ENCODE measurements at regions not wholly inside any gene's neighbourhood (a gene's known extent, or its start where the extent isn't known, plus 50 kb on each side); places are given as distances from the start of the nearest gene placed in this dataset.

DNA sequence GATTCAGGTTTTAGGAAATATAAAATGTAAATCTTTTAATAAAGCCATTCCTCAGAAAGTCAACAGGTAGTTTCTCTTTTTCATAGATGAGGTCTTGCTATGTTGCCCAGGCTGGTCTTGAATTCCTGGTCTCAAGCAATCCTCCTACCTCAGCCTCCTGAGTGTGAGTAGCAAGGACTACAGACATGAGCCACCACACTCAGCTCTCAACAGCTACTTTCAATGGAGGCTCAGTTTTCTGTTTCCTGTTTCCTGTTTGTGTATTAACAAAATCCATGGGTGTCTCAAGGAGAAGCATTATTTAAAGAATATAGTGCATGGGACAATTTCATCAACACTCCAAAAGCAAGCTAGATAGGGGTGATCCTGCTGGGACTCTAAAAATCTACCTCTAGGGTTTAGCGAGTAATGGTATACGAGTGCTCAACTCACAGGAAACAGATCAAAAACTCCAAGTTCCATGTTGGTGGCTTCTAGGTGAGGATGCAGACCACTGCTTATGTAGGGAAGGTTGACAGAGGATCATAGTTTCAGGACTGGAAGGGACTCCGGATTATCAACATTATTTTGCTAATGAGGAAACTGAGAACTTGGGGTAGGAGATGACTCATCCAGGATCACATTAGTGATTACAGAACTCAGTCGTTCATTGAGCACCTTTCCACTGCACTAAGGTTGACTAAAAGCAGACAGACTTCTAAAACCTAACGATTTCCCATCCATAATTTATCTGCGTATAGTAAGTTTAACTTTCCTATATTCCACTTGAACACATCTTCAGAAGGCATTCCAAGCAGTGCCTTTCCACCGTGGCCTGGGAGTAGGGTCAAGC, 61.7 kb upstream of the WIPF1 start:
- TF ChIP-seq EZH2phosphoT487 (IDR thresholded peaks at IDR 0.05; ENCODE audit: borderline replicate concordance, low read depth) (no peak), NRF1 (IDR thresholded peaks at IDR 0.05; ENCODE audit: low read depth, low read length) (no peak), RFX5 (IDR thresholded peaks at IDR 0.05; ENCODE audit: low read length) (no peak), CTCF (IDR thresholded peaks at IDR 0.05) (no peak), USF2 (IDR thresholded peaks at IDR 0.05; ENCODE audit: borderline replicate concordance, low read depth, low read length) (no peak)

All from SK-N-SH (cell line).